HUES64 (cell line): ENCODE measurements at regions not wholly inside any gene's neighbourhood (a gene's known extent, or its start where the extent isn't known, plus 50 kb on each side); places are given as distances from the start of the nearest gene placed in this dataset.
A peak's percentile ranks its signal among the peaks of the same experiment; 100 is the strongest.

Experiments
- H3K27ac ChIP-seq: 2 replicates; pipeline ENCODE4 v1.7.0; 2013; ENCODE audit warnings: low read depth, low read length, inconsistent platforms
- H3K27me3 ChIP-seq: 2 replicates; pipeline ENCODE4 v1.6.1; 2013; ENCODE audit warnings: mild to moderate bottlenecking, low read length; ENCODE audit not compliant: insufficient read depth
- H3K36me3 ChIP-seq: 2 replicates; pipeline ENCODE4 v1.6.1; 2013; ENCODE audit warnings: mild to moderate bottlenecking, low read length; ENCODE audit not compliant: insufficient read depth
- H3K4me1 ChIP-seq: 2 replicates; pipeline ENCODE4 v1.6.1; 2013; ENCODE audit warnings: mild to moderate bottlenecking, low read length, moderate library complexity; ENCODE audit not compliant: insufficient read depth
- H3K4me3 ChIP-seq: 2 replicates; pipeline ENCODE4 v1.5.1; 2013; ENCODE audit warnings: mild to moderate bottlenecking, low read length, moderate library complexity
- H3K9ac ChIP-seq: 2 replicates; pipeline ENCODE4 v1.6.1; 2013; ENCODE audit warnings: mild to moderate bottlenecking, low read depth, low read length
- H3K9me3 ChIP-seq: 2 replicates; pipeline ENCODE4 v1.6.1; 2013; ENCODE audit warnings: low read depth, low read length; ENCODE audit not compliant: insufficient read depth
- WGBS: fragments of 150-250, 120-280 bp; methylation state at CpG from one replicate; pipeline ENCODE4 v1.1.7; 2013; ENCODE audit warnings: missing lambda C conversion rate; 5-methylcytosine and 5-hydroxymethylcytosine counted together

- no peak overlapping the region for H3K9ac ChIP-seq
- no peaks in the 10 kb centered on the region for H3K9me3 ChIP-seq
- peaks cover 11% of the 10 kb centered on the region; the same call in 1 of the 2 replicates for H3K4me1 ChIP-seq
- peak overlapping the region; percentile 28; the same call in 1 of the 2 replicates for H3K27ac ChIP-seq
- H3K27me3 ChIP-seq = no peaks in the 10 kb centered on the region
- H3K36me3 ChIP-seq = no peaks in the 10 kb centered on the region
- WGBS = 100% methylated on average over 2 of the region's 2 CpGs
- no peak overlapping the region for H3K4me3 ChIP-seq
These were observed 900.3 kb upstream of the MIR17HG start for GRCh38 chr13:90447034-90447733.

- Histone ChIP-seq H3K36me3 (no peaks in the 10 kb centered on the region), H3K9ac (no peak overlapping the region), H3K4me1 (peaks cover 11% of the 10 kb centered on the region; the same call in 1 of the 2 replicates), H3K27ac (peak overlapping the region; percentile 28; the same call in 1 of the 2 replicates), H3K9me3 (no peaks in the 10 kb centered on the region), H3K27me3 (no peaks in the 10 kb centered on the region), H3K4me3 (no peak overlapping the region)
These were observed 899.8 kb upstream of the MIR17HG start for GRCh38 chr13:90447734-90448101.

- H3K9ac ChIP-seq = no peak overlapping the region
- peaks cover 11% of the 10 kb centered on the region; the same call in 1 of the 2 replicates for H3K4me1 ChIP-seq
- no peak overlapping the region for H3K27ac ChIP-seq
- WGBS = 98% methylated on average over 2 of the region's 2 CpGs
- H3K4me3 ChIP-seq = no peak overlapping the region
- no peaks in the 10 kb centered on the region for H3K9me3 ChIP-seq
- no peaks in the 10 kb centered on the region for H3K36me3 ChIP-seq
- no peaks in the 10 kb centered on the region for H3K27me3 ChIP-seq
These were observed 898.9 kb upstream of the MIR17HG start for GRCh38 chr13:90448466-90449037.

- H3K9me3 ChIP-seq = no peaks in the 10 kb centered on the region
- no peak overlapping the region for H3K4me3 ChIP-seq
- no peak overlapping the region for H3K27ac ChIP-seq
- no peaks in the 10 kb centered on the region for H3K4me1 ChIP-seq
- H3K27me3 ChIP-seq = no peaks in the 10 kb centered on the region
- no peak overlapping the region for H3K9ac ChIP-seq
- H3K36me3 ChIP-seq = no peaks in the 10 kb centered on the region
- WGBS = 95% methylated on average over 3 of the region's 3 CpGs
These were observed 894.1 kb upstream of the MIR17HG start for GRCh38 chr13:90453342-90453741.

GRCh38 chr13:90454002-90454636, 893.4 kb upstream of the MIR17HG start:
- Histone ChIP-seq H3K4me1 (no peaks in the 10 kb centered on the region), H3K9me3 (no peaks in the 10 kb centered on the region), H3K9ac (no peak overlapping the region), H3K36me3 (no peaks in the 10 kb centered on the region), H3K4me3 (no peak overlapping the region), H3K27me3 (no peaks in the 10 kb centered on the region), H3K27ac (no peak overlapping the region)
- WGBS = 94% methylated on average over 1 of the region's 2 CpGs

GRCh38 chr13:90455067-90455466, 892.4 kb upstream of the MIR17HG start:
- Histone ChIP-seq H3K36me3 (no peaks in the 10 kb centered on the region), H3K4me3 (no peak overlapping the region), H3K4me1 (no peaks in the 10 kb centered on the region), H3K9ac (no peak overlapping the region), H3K9me3 (no peaks in the 10 kb centered on the region), H3K27me3 (no peaks in the 10 kb centered on the region), H3K27ac (no peak overlapping the region)
- WGBS = 100% methylated on average over 1 of the region's 1 CpG

GRCh38 chr13:90455823-90456222, 891.7 kb upstream of the MIR17HG start:
- H3K36me3 ChIP-seq = no peaks in the 10 kb centered on the region
- no peak overlapping the region for H3K9ac ChIP-seq
- H3K4me1 ChIP-seq = no peaks in the 10 kb centered on the region
- H3K27me3 ChIP-seq = no peaks in the 10 kb centered on the region
- H3K9me3 ChIP-seq = no peaks in the 10 kb centered on the region
- no peak overlapping the region for H3K4me3 ChIP-seq
- 88% methylated on average over 4 of the region's 4 CpGs for WGBS
- no peak overlapping the region for H3K27ac ChIP-seq

- Histone ChIP-seq H3K9me3 (no peaks in the 10 kb centered on the region), H3K36me3 (no peaks in the 10 kb centered on the region), H3K4me1 (no peaks in the 10 kb centered on the region), H3K27me3 (no peaks in the 10 kb centered on the region), H3K4me3 (no peak overlapping the region), H3K27ac (no peak overlapping the region), H3K9ac (no peak overlapping the region)
- 92% methylated on average over 3 of the region's 3 CpGs for WGBS
These were observed 886.1 kb upstream of the MIR17HG start for GRCh38 chr13:90461398-90461797.

GRCh38 chr13:90477216-90477615, 870.3 kb upstream of the MIR17HG start:
- 0 out of 2 replicates have a peak, but pooled peaks cover 4% of the 10 kb centered on the region for H3K9me3 ChIP-seq
- H3K4me3 ChIP-seq = no peak overlapping the region
- H3K27me3 ChIP-seq = no peaks in the 10 kb centered on the region
- H3K4me1 ChIP-seq = no peaks in the 10 kb centered on the region
- H3K9ac ChIP-seq = no peak overlapping the region
- H3K27ac ChIP-seq = no peak overlapping the region
- H3K36me3 ChIP-seq = no peaks in the 10 kb centered on the region

GRCh38 chr13:90483906-90484305, 863.6 kb upstream of the MIR17HG start:
- Histone ChIP-seq H3K27me3 (no peaks in the 10 kb centered on the region), H3K4me1 (no peaks in the 10 kb centered on the region), H3K4me3 (no peak overlapping the region), H3K36me3 (no peaks in the 10 kb centered on the region), H3K9me3 (no peaks in the 10 kb centered on the region), H3K9ac (no peak overlapping the region), H3K27ac (no peak overlapping the region)
- 100% methylated on average over 1 of the region's 1 CpG for WGBS

GRCh38 chr13:90485436-90485835, 862.1 kb upstream of the MIR17HG start:
- no peak overlapping the region for H3K9ac ChIP-seq
- H3K27ac ChIP-seq = no peak overlapping the region
- H3K4me3 ChIP-seq = no peak overlapping the region
- H3K4me1 ChIP-seq = no peaks in the 10 kb centered on the region
- no peaks in the 10 kb centered on the region for H3K36me3 ChIP-seq
- H3K9me3 ChIP-seq = no peaks in the 10 kb centered on the region
- no peaks in the 10 kb centered on the region for H3K27me3 ChIP-seq
